DOHH2 (cell line): ENCODE measurements at regions not wholly inside any gene's neighbourhood (a gene's known extent, or its start where the extent isn't known, plus 50 kb on each side); places are given as distances from the start of the nearest gene placed in this dataset.

ENCODE experiments used
- CTCF ChIP-seq: fragments of 200-600 bp; sonication (generic); IDR thresholded peaks from one replicate; pipeline ENCODE4 v1.5.1; 2014; ENCODE audit warnings: antibody characterized with exemption, mild to moderate bottlenecking, low read depth, low read length; ENCODE audit not compliant: poor library complexity, severe bottlenecking
- EZH2phosphoT487 ChIP-seq: fragments of 200-600 bp; sonication (generic); IDR thresholded peaks from 2 replicates; pipeline ENCODE4 v1.6.1; 2017; ENCODE audit warnings: borderline replicate concordance, mild to moderate bottlenecking, antibody characterized with exemption, low read length, moderate library complexity, mixed read lengths

- no peak for TF ChIP-seq EZH2phosphoT487
- no peak for TF ChIP-seq CTCF
These were observed 105.5 kb downstream of the FAT3 start for GRCh38 chr11:92330114-92330513.
